Kidney epithelial cell (primary cell): ENCODE measurements at regions not wholly inside any gene's neighbourhood (a gene's known extent, or its start where the extent isn't known, plus 50 kb on each side); places are given as distances from the start of the nearest gene placed in this dataset.

Experiments used
- DNase-seq: peaks from one replicate; pipeline ENCODE4 v3.0.0-alpha.2; 2010; ENCODE audit warnings: low read depth
- H3K27me3 ChIP-seq: 2 replicates; pipeline ENCODE4 v1.6.0; 2011; ENCODE audit warnings: low read length; ENCODE audit not compliant: control insufficient read depth, insufficient read depth
- H3K36me3 ChIP-seq: 2 replicates; pipeline ENCODE4 v1.5.1; 2011; ENCODE audit warnings: low read length; ENCODE audit not compliant: control insufficient read depth, insufficient read depth
- H3K4me3 ChIP-seq: 2 replicates; pipeline ENCODE4 v1.5.1; 2011; ENCODE audit warnings: low read depth, mild to moderate bottlenecking, control low read depth, low read length
- TF ChIP-seq, protein P1 (sequence below): IDR thresholded peaks from 2 replicates; pipeline ENCODE4 v1.5.1; 2011; ENCODE audit warnings: mild to moderate bottlenecking, moderate library complexity, low read length, control low read depth, inconsistent platforms; ENCODE audit not compliant: insufficient read depth, poor library complexity, severe bottlenecking

DNA sequence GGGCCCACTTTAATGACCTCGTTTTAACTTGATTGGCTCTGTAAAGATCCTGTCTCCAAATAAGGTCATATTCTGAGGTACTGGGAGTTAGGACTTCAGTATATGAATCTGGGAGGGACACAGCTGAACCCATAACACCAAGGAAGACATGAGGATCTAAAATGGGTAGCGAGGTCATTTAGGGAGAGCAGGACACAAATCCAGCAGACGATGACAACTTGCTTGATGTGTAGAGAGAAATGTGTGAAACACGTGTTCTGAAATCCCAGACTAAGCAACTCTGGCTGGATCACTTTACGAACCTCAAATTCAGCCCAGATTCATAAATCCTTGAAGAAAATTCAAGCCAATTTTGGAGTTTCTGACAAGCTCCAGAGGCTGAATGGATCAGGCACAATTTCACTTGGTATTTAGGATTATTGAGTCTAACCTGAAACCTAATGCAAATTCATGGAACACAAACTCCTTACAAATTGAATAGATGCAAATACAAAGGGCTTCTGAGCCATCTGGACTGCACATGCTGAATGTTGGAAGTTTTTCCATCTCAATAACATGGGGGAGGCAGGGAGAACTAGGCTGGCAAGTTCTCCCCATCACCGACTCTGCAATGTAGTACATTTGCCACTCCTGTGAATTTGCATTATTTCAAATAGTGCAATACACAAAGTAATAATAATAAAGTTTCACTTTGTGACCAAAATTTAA is 74.0 kb upstream of the SLC30A5 start:
- TF ChIP-seq, protein P1, sequence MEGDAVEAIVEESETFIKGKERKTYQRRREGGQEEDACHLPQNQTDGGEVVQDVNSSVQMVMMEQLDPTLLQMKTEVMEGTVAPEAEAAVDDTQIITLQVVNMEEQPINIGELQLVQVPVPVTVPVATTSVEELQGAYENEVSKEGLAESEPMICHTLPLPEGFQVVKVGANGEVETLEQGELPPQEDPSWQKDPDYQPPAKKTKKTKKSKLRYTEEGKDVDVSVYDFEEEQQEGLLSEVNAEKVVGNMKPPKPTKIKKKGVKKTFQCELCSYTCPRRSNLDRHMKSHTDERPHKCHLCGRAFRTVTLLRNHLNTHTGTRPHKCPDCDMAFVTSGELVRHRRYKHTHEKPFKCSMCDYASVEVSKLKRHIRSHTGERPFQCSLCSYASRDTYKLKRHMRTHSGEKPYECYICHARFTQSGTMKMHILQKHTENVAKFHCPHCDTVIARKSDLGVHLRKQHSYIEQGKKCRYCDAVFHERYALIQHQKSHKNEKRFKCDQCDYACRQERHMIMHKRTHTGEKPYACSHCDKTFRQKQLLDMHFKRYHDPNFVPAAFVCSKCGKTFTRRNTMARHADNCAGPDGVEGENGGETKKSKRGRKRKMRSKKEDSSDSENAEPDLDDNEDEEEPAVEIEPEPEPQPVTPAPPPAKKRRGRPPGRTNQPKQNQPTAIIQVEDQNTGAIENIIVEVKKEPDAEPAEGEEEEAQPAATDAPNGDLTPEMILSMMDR = no peak
- Histone ChIP-seq H3K36me3 (no peaks in the 10 kb centered on the region), H3K4me3 (no peak overlapping the region), H3K27me3 (peaks cover 2% of the 10 kb centered on the region)
- DNase-seq = no peak

DNA sequence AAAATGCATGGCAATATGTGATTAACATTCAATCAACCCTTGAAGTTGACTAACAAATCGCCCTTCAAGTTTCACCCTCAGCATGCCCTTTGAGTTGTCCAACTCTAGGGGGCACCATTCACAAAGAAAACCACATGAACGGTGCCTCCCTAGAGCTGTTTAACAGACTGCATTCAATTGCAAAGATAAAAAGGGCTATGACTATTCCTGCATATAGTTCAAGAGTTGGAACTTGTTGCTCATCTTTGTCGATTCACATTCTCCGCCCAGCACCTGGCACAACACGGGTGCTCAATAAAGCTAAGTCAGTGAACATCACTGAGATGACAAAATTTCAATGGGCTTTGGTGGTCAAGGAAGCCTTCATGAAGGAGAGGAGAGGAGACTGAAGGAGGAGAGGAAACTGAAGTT is 69.6 kb upstream of the SLC30A5 start:
- Histone ChIP-seq H3K36me3 (no peaks in the 10 kb centered on the region), H3K4me3 (no peak overlapping the region), H3K27me3 (peaks cover 2% of the 10 kb centered on the region)
- TF ChIP-seq, protein P1 = peak; percentile 56
- DNase-seq = no peak

DNA sequence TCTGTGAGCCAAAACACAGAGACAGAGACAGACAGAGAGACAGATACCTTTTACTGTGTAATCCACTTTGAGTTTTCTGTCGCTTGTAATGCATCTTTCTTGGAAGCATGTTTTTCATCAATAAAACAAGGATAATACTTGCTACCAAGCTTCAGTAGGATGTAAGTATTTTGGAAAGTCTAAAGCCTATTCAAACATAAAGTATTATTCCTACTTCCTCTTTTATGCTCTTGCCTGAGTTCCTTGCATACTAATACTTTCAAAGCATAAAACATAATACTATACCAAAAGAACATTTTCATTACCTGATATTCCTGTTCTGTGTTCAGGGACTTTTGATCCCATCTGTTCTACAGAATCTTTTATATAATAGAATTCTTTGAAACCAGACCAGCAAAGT is 64.5 kb upstream of the SLC30A5 start:
- Histone ChIP-seq H3K4me3 (no peak overlapping the region), H3K27me3 (no peaks in the 10 kb centered on the region), H3K36me3 (no peaks in the 10 kb centered on the region)
- TF ChIP-seq, protein P1 = no peak
- DNase-seq = no peak

DNA sequence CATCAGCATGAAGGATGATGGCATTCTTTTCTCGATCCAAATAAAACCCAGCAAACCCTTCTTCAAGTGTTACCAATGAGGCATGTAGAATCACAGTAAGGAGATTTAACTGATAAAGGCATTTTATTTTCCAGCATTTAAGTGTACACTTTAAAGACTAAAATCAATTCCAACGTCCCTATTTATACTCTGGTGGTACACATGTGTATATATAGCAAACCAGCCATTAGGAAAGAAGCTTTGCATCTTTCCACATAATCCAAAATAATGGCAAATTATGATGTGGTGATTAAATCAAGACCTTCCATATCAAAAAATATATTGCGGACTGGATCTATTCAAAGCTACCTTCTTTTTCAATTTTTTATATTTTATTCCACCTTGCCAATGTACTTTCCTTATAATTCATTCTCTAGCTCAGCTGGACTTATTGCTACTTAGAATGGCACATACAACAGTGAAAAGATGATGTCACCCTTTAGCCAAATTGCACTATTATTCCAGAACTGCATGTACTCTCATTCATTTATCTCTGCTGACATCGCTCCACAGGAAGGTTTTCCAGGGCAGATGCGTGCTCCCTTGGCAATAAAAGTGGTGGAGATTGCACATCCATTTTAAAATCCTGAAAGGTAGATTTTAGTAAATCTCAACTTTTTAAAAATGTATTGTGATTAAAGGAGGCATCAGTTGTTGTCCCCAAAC is 63.3 kb upstream of the SLC30A5 start:
- TF ChIP-seq, protein P1 = no peak
- H3K27me3 ChIP-seq = no peaks in the 10 kb centered on the region

DNA sequence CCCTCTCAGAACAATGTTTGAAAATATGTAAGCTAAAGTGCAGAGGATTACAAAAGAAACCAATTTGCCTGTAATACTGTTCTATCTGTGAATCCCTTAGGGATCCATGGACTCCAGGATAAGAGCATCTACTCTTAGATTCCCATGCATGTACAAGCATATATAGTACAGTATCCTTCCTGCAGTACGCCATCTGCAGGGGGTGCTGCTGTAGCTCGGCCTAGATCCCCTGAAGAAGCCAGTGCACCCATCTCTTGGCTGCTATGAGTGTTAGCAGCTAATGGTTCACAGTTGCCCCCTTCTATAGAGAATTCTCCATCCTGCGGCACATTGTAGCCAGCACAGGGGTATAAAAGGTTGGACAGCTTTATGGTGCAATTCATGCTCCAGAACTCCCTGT is 61.8 kb upstream of the SLC30A5 start:
- TF ChIP-seq, protein P1 = no peak
- Histone ChIP-seq H3K27me3 (no peaks in the 10 kb centered on the region), H3K4me3 (no peak overlapping the region), H3K36me3 (no peaks in the 10 kb centered on the region)
- DNase-seq = no peak

More for the DNA sequence above, 63.3 kb upstream of the SLC30A5 start:
- Histone ChIP-seq H3K36me3 (no peaks in the 10 kb centered on the region), H3K4me3 (no peak overlapping the region)
- DNase-seq = no peak
